NCI-H774 (cell line): ENCODE measurements at regions not wholly inside any gene's neighbourhood (a gene's known extent, or its start where the extent isn't known, plus 50 kb on each side); places are given as distances from the start of the nearest gene placed in this dataset.
A peak's percentile ranks its signal among the peaks of the same experiment; 100 is the strongest.
"Not testable (repeated sequence)": the region's sequence is repeated elsewhere in the genome, so short reads cannot be mapped to it uniquely, and the experiment has no call there.

Source experiments
- DNase-seq: peaks from one replicate; lab custom pipeline; 2025; lab: John Stamatoyannopoulos, UW

DNA sequence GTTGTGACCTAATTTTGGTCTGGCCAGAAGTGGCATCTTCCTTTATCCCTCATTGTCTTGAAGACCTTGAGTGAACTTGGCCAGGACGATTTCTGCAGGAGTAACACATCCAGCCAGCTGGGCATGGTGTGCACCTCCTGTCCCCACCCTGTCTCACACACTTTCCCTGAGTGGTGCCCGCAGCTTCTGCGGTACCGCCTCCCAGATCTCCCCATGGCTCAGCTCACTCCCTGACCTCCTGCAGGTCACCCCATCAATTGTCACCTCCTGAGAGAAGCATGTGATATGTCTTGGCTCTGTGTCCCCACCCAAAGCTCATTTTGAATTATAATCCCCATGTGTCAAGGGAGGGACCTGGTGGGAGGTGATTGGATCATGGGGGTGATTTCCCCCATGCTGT lies 50.2 kb upstream of the TP53I11 start:
- DNase-seq: no peak

DNA sequence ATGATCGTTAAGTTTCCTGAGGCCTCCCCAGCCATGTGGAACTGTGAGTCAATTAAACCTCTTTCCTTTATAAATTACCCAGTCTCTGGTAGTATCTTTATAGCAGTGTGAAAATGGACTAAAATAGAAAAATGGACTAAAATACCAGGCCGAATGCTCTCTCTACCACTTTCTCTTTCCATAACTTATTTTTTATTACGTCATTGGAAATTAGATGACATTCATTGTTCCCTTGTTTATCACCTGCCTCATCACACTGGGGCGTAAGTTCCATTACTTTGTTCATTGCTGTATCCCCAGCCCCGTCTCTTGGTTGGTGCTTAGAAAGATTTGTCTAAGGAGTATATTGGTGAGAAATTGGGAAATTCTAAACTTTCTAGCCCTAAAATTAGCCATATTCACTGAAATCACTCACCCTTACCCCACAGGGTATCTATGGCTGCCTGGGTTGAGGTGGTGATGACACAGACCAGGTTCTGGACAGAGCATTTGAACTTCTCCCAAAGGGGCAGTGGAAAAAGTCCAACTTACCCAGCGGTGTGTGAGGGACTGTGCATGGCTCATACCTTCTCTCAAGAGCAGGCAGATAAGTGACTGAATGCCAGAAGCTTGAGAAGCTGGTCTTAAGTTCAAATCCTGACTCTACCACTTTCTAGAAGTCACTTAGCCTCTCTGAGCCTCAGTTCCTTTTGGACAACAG lies 50.9 kb upstream of the TP53I11 start:
- DNase-seq: no peak

DNA sequence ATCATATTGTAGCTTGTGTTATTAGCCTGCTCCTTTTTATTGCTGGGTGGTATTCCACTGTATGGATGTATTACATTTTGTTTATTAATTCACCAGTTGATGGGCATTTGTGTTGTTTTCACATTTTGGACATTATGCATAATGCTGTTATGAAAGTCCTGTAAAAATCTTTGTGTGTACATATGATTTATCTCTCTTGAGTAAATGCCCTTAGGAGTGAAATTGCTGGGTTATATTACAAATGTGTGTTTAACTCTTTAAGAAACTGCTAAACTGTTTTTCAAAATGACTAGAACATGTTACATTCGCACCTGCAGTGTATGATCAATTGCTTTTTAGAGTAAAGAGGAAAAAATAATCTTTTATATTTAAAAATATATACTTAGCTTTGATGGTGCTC lies 54.4 kb upstream of the TP53I11 start:
- no peak for DNase-seq

- no peak for DNase-seq
Observed at GRCh38 chr11:45007011-45007410, 56.3 kb upstream of the TP53I11 start.

DNA sequence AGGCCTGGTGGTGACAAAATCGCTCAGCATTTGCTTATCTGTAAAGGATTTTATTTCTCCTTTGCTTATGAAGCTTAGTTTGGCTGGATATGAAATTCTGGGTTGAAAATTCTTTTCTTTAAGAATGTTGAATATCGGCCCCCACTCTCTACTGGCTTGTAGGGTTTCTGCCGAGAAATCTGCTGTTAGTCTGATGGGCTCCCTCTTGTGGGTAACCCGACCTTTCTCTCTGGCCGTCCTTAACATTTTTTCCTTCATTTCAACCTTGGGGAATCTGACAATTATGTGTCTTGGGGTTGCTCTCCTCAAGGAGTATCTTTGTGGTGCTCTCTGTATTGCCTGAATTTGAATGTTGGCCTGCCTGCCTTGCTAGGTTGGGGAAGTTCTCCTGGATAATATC lies 65.3 kb upstream of the TP53I11 start:
- not testable (repeated sequence) for DNase-seq

DNA sequence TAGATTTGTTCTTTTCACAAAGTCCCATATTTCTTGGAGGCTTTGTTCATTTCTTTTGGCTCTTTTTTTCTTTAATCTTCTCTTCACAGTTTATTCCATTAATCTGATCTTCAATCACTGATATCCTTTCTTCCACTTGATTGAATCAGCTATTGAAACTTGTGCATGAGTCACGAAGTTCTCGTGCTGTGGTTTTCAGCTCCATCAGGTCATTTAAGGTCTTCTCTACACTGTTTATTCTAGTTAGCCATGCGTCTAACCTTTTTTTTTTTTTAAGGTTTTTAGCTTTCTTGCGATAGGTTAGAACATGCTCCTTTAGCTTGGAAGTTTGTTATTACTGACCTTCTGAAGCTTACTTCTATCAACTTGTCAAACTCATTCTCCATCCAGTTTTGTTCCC lies 65.8 kb upstream of the TP53I11 start:
- not testable (repeated sequence) for DNase-seq

DNA sequence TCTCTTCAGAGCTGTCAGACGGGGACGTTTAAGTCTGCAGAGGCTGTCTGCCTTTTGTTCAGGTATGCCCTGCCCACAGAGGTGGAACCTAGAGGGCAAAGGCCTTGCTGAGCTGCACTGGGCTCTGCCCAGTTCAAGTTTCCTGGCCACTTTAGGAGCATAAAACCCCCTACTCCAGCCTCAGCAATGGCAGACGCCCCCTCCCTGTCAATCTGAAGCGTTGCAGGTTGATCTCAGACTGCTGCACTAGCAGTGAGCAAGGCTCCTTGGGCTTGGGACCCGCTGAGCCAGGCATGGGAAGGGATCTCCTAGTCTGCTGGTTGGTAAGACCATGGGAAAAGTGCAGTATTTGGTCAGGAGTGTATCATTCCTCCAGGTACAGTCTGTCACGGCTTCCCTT lies 66.6 kb upstream of the TP53I11 start:
- no peak for DNase-seq

GRCh38 chr11:45021001-45021400 lies 70.3 kb upstream of the TP53I11 start:
- no peak for DNase-seq

- no peak for DNase-seq
Observed at GRCh38 chr11:45021692-45022141, 71.0 kb upstream of the TP53I11 start.

DNA sequence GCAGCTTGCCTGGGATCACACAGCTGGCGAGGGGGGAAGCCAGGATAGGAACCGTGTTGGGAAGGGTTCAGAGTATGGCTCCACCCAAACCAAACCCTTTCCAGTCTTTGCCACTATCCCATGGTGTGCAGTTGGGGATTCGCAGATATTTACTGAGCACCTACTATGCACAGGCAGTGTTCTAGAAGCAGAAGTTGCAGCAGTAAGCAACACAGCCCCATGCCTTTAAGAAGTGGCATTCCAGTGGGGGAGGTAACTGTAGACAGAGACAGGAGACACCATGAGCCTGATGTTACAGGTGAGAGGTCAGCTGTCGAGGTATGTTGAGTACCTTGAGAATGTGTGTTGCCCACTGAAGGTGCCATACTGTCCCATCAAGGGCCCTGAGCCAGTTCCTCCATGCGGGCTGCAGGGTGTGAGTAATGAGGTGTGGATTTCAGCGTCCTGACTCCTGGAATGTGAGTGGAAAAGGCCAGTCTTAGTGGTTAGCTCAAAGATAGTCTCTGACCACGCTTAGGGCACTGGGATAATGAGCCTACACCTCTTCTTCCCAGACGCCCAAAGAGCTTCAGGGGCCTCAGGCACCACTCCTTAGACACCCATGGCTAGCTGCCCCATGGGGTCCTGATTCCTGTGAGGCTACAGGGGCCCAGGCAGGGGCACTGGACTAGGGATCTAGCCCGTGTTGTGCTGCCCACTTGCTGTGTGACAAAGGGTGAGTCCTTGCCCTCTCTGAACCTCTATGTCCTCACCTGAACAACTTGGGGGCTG lies 71.8 kb upstream of the TP53I11 start:
- no peak for DNase-seq

DNA sequence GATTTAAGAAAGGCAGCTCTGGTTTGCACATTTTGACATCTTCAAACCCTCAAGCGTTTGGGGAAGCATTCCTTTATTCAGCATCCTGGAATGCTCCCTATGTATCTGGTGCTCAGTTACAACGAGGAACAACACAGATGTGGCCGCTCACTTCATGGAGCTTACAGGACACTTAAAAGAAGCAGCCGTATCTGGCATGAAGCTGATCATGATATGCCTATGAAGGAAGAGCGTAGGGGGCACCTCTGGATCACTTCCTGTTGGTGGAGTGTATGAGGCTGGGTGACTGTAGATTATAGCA lies 72.3 kb upstream of the TP53I11 start:
- no peak for DNase-seq

DNA sequence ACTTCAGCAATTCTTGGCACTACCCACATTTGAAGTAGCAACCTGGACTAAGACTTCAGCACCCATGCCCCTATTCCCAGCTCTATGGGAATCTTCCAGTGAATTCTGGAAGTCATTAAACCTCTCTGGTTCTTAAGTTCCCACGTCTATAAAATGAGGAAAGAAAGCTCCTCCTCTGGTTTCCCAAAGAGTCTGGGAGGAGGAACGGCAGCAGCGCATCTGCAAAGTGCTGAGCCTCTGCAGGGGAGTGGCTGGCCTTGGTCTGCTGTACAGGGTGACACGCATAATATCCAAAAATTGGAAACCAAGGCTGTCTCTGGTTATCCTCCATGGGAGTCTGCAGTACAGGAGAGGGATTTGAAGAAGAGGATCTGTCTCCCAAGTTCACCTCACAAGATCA lies 73.6 kb upstream of the TP53I11 start:
- DNase-seq: no peak

- no peak for DNase-seq
Observed at GRCh38 chr11:45024846-45025588, 74.3 kb upstream of the TP53I11 start.

DNA sequence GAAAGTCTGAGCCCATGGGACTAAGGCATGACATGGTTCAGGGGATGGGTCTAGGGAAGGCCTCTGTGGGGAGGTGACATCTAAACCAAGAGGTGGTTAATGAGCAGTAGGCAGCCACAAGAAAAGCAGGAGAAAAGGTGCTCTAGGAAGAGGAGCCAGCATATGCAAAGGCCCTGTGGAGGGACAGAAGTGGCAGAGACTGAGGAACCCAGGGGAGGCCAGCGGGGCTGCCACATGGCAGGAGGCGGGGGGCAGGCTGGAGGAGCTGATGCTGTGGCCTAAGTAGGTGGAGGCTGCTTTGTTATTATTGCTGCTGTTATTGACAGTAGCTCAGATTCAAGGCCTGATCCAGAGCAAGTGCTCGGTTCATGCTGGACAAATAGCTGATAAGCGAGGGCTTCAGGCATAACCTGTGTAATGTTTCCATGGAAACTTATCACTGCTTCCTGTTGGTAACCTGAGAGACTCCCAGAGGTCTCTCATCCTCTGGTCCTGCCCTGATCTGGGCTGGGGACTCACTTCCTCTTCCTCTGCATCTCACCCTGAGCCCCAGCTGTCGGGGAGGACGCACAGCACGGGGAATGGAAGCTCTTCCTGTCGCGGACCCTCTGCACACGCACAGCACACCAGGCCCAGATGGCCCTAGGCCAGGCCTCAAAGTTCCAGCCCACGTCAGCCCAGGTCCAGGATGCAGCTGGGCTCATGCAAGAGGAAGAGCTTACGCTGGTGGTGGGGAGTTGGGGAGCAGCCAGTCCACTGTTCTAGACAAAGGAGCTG lies 75.2 kb upstream of the TP53I11 start:
- peak; percentile 44 for DNase-seq

GRCh38 chr11:45026835-45027234 lies 76.2 kb upstream of the TP53I11 start:
- DNase-seq: peak; percentile 59

GRCh38 chr11:45027312-45027711 lies 76.6 kb upstream of the TP53I11 start:
- DNase-seq: no peak

- no peak for DNase-seq
Observed at GRCh38 chr11:45028911-45029682, 78.4 kb upstream of the TP53I11 start.

DNA sequence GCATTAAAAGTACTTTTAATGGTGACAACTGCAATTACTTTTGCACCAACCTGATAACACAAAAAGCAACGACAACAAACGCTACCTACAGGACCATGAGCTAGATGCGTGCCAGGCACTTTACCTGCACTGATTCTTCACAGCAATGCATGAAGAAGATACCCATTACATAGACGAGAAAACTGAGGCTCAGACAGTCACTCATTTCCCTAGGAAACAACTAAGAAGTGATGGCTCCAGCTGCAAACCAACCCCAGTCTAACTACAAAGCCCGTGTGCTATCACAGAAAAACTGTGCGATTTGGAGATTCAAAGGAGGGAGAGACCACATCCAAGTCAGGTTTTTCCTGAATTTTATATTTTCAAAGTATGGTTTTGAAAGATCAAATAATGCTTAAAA lies 80.1 kb upstream of the TP53I11 start:
- DNase-seq: no peak

- DNase-seq: no peak
Observed at GRCh38 chr11:45031912-45032519, 81.3 kb upstream of the TP53I11 start.

DNA sequence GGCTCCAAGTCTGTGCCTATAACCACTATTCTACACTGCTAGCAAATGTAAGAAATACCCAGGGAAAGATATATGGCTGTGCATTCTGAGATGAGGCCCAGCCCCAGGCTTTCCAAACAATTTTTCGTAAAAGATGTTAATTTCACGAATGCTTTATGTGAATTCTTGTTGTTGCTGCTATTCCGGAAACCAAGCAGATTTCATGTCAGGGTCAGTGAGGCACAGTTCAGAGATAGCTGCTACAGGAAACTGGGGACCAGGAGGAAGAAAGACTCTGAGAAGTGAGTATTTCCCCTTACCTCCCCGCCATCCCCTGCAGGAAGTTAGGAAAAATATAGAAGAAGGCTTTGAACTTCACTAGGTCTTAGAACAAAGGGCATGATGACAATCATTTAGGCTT lies 84.7 kb upstream of the TP53I11 start:
- DNase-seq: no peak

- DNase-seq: no peak
Observed at GRCh38 chr11:45036010-45036409, 85.3 kb upstream of the TP53I11 start.
